OCI-LY1 (cell line): ENCODE measurements at regions not wholly inside any gene's neighbourhood (a gene's known extent, or its start where the extent isn't known, plus 50 kb on each side); places are given as distances from the start of the nearest gene placed in this dataset.

Source experiments
- H2AFZ ChIP-seq: fragments of 200-600 bp; sonication (generic), shearing (Covaris generic); 2 replicates; pipeline ENCODE4 v1.6.0; 2014; ENCODE audit warnings: antibody characterized with exemption, mild to moderate bottlenecking, low read length
- H3F3A ChIP-seq: fragments of 200-600 bp; sonication (generic), shearing (Covaris generic); 2 replicates; pipeline ENCODE4 v1.6.0; 2014; ENCODE audit warnings: mild to moderate bottlenecking, antibody characterized with exemption, low read length, moderate library complexity; ENCODE audit not compliant: insufficient read depth
- H3K27ac ChIP-seq: fragments of 200-600 bp; sonication (generic); 2 replicates; pipeline ENCODE4 v1.5.1; 2014; ENCODE audit warnings: low read length, mixed run types, mild to moderate bottlenecking, low read depth; ENCODE audit not compliant: poor library complexity, severe bottlenecking
- H3K27me3 ChIP-seq: fragments of 200-600 bp; sonication (generic); 2 replicates; pipeline ENCODE4 v1.6.0; 2014; ENCODE audit warnings: antibody characterized with exemption, mild to moderate bottlenecking, low read length, moderate library complexity; ENCODE audit not compliant: insufficient read depth
- H3K36me3 ChIP-seq: fragments of 200-600 bp; sonication (generic); 2 replicates; pipeline ENCODE4 v1.6.1; 2014; ENCODE audit warnings: mild to moderate bottlenecking, antibody characterized with exemption, low read length, moderate library complexity, mixed read lengths; ENCODE audit not compliant: insufficient read depth
- H3K4me1 ChIP-seq: fragments of 200-600 bp; sonication (generic); 2 replicates; pipeline ENCODE4 v1.5.1; 2014; ENCODE audit warnings: mild to moderate bottlenecking, low read length, moderate library complexity; ENCODE audit not compliant: insufficient read depth, severe bottlenecking
- H3K4me2 ChIP-seq: fragments of 200-600 bp; sonication (generic), shearing (Covaris generic); 2 replicates; pipeline ENCODE4 v1.6.1; 2014; ENCODE audit warnings: low read length
- H3K4me3 ChIP-seq: fragments of 200-600 bp; sonication (generic); 2 replicates; pipeline ENCODE4 v1.5.1; 2014; ENCODE audit warnings: low read length, low read depth, mild to moderate bottlenecking, mixed read lengths; ENCODE audit not compliant: poor library complexity, severe bottlenecking
- H3K79me2 ChIP-seq: fragments of 200-600 bp; shearing (Covaris generic); 2 replicates; pipeline ENCODE4 v1.6.1; 2016; ENCODE audit warnings: mixed run types, low read length, mixed read lengths; ENCODE audit not compliant: insufficient read depth
- H3K9ac ChIP-seq: fragments of 200-600 bp; sonication (generic), shearing (Covaris generic); 2 replicates; pipeline ENCODE4 v1.6.1; 2014; ENCODE audit warnings: mild to moderate bottlenecking, low read length, mixed read lengths
- H3K9me2 ChIP-seq: fragments of 200-600 bp; sonication (generic), shearing (Covaris generic); 2 replicates; pipeline ENCODE4 v1.6.1; 2014; ENCODE audit warnings: low read depth, mild to moderate bottlenecking, low read length, mixed read lengths
- H3K9me3 ChIP-seq: fragments of 200-600 bp; shearing (Covaris generic); 2 replicates; pipeline ENCODE4 v1.6.1; 2014; ENCODE audit warnings: low read length, mixed read lengths
- H4K20me1 ChIP-seq: fragments of 200-600 bp; sonication (generic), shearing (Covaris generic); 2 replicates; pipeline ENCODE4 v1.6.0; 2016; ENCODE audit warnings: mild to moderate bottlenecking, low read length; ENCODE audit not compliant: insufficient read depth
- CTCF ChIP-seq: fragments of 200-600 bp; sonication (generic), shearing (Covaris generic); IDR thresholded peaks from 2 replicates; pipeline ENCODE4 v1.5.1; 2017; ENCODE audit warnings: mild to moderate bottlenecking, antibody characterized with exemption, low read length, moderate library complexity, mixed read lengths
- EZH2 ChIP-seq: fragments of 200-600 bp; sonication (generic), shearing (Covaris generic); IDR thresholded peaks from 2 replicates; pipeline ENCODE4 v1.8.0; 2017; ENCODE audit warnings: borderline replicate concordance, mixed run types, mild to moderate bottlenecking, antibody characterized with exemption, low read length, moderate library complexity, mixed read lengths

DNA sequence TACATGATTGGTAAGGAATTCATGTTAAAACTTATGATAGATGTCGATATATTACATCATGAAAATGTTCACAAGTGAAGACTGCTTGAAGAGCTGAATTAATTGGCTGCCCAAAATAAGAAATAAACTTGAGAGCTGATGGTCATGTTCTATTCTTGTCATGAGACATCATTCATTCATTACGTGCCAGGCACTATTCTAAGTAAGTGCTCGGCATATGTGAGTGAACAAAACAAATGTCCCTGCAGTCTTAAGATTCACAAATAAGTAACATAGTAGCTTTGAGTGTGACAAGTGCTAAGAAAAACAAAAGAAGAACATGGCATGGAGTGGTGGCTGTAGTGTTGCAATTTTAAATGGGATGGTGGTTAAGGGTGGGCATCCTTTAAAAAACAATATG lies 329.3 kb downstream of the SUCLA2 start:
- Histone ChIP-seq H3K9me2 (no peaks in the 10 kb centered on the region), H3K4me2 (no peak overlapping the region), H3K36me3 (no peaks in the 10 kb centered on the region), H3K79me2 (no peaks in the 10 kb centered on the region), H3K27me3 (no peaks in the 10 kb centered on the region), H3K9me3 (no peaks in the 10 kb centered on the region), H3K4me1 (no peaks in the 10 kb centered on the region), H3F3A (no peaks in the 10 kb centered on the region), H2AFZ (no peak overlapping the region), H3K4me3 (no peak overlapping the region), H3K9ac (no peak overlapping the region), H3K27ac (no peak overlapping the region), H4K20me1 (no peaks in the 10 kb centered on the region)
- TF ChIP-seq CTCF, result no peak
- TF ChIP-seq EZH2, result no peak

GRCh38 chr13:47665043-47665442 lies 336.0 kb downstream of the SUCLA2 start:
- no peaks in the 10 kb centered on the region for H3K9me3 ChIP-seq
- H3K79me2 ChIP-seq, result no peaks in the 10 kb centered on the region
- no peaks in the 10 kb centered on the region for H3K36me3 ChIP-seq
- no peak overlapping the region for H3K9ac ChIP-seq
- TF ChIP-seq CTCF (no peak), EZH2 (no peak)
- no peak overlapping the region for H3K27ac ChIP-seq
- H3K27me3 ChIP-seq, result no peaks in the 10 kb centered on the region
- no peaks in the 10 kb centered on the region for H4K20me1 ChIP-seq
- H3F3A ChIP-seq, result no peaks in the 10 kb centered on the region
- no peak overlapping the region for H2AFZ ChIP-seq
- H3K4me1 ChIP-seq, result no peaks in the 10 kb centered on the region
- no peaks in the 10 kb centered on the region for H3K9me2 ChIP-seq
- H3K4me2 ChIP-seq, result no peak overlapping the region
- H3K4me3 ChIP-seq, result no peak overlapping the region

- no peaks in the 10 kb centered on the region for H3K9me3 ChIP-seq
- H3K27ac ChIP-seq, result no peak overlapping the region
These were observed 340.0 kb downstream of the SUCLA2 start for GRCh38 chr13:47661076-47661475.

More at GRCh38 chr13:47661076-47661475, 340.0 kb downstream of the SUCLA2 start:
- Histone ChIP-seq H3K9ac (no peak overlapping the region), H4K20me1 (no peaks in the 10 kb centered on the region), H3K9me2 (no peaks in the 10 kb centered on the region), H3K27me3 (no peaks in the 10 kb centered on the region), H3K79me2 (no peaks in the 10 kb centered on the region), H3K36me3 (no peaks in the 10 kb centered on the region), H3K4me2 (no peak overlapping the region), H2AFZ (no peak overlapping the region), H3K4me1 (no peaks in the 10 kb centered on the region), H3F3A (no peaks in the 10 kb centered on the region), H3K4me3 (no peak overlapping the region)
- TF ChIP-seq CTCF (no peak), EZH2 (no peak)
